ENCODE measurements at regions not wholly inside any gene's neighbourhood (a gene's known extent, or its start where the extent isn't known, plus 50 kb on each side); places are given as distances from the start of the nearest gene placed in this dataset.

DNA sequence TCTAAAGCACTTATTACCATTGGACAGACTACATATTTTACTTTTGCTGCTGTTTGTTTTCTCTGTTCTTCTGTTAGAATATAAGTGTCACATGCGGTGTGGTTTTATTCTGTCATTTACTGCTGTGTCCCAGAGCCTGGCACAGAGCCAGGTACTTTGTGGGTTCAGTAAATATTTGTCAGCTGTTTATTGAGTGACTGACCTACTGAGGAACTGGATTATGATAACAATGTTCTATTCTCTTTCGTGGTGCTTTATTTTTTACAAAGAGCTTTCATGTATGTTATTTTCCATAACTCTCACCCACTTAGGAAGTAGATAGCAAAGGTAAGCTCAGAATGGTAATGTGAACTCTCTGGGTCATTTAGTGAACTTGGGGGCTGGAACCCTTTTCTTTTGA lies 118.8 kb downstream of the RWDD3 start:
- TF ChIP-seq, protein P1, sequence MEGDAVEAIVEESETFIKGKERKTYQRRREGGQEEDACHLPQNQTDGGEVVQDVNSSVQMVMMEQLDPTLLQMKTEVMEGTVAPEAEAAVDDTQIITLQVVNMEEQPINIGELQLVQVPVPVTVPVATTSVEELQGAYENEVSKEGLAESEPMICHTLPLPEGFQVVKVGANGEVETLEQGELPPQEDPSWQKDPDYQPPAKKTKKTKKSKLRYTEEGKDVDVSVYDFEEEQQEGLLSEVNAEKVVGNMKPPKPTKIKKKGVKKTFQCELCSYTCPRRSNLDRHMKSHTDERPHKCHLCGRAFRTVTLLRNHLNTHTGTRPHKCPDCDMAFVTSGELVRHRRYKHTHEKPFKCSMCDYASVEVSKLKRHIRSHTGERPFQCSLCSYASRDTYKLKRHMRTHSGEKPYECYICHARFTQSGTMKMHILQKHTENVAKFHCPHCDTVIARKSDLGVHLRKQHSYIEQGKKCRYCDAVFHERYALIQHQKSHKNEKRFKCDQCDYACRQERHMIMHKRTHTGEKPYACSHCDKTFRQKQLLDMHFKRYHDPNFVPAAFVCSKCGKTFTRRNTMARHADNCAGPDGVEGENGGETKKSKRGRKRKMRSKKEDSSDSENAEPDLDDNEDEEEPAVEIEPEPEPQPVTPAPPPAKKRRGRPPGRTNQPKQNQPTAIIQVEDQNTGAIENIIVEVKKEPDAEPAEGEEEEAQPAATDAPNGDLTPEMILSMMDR (conservative IDR thresholded peaks at IDR 0.05; ENCODE audit: low read length): no peak
- TF ChIP-seq EZH2phosphoT487 (IDR thresholded peaks at IDR 0.05; ENCODE audit: borderline replicate concordance): no peak
